NT2/D1 (cell line): ENCODE measurements at regions not wholly inside any gene's neighbourhood (a gene's known extent, or its start where the extent isn't known, plus 50 kb on each side); places are given as distances from the start of the nearest gene placed in this dataset.

Experiments used
- SUZ12 ChIP-seq: IDR thresholded peaks from 2 replicates; pipeline ENCODE4 v1.6.1; 2011; ENCODE audit not compliant: insufficient read length, insufficient read depth; ENCODE audit errors: extremely low read depth
- YY1 ChIP-seq: IDR thresholded peaks from 2 replicates; pipeline ENCODE4 v1.6.1; 2011; ENCODE audit not compliant: insufficient read length, insufficient read depth
- ZNF274 ChIP-seq: IDR thresholded peaks from 2 replicates; pipeline ENCODE4 v1.6.1; 2011; ENCODE audit warnings: mild to moderate bottlenecking, low read depth, low read length

- TF ChIP-seq ZNF274 (no peak), YY1 (no peak), SUZ12 (no peak)
Measured at GRCh38 chr11:116368784-116369183, 404.0 kb downstream of the BUD13 start.
